M059J (cell line): ENCODE measurements at regions not wholly inside any gene's neighbourhood (a gene's known extent, or its start where the extent isn't known, plus 50 kb on each side); places are given as distances from the start of the nearest gene placed in this dataset.
A peak's percentile ranks its signal among the peaks of the same experiment; 100 is the strongest.
"Not testable (repeated sequence)": the region's sequence is repeated elsewhere in the genome, so short reads cannot be mapped to it uniquely, and the experiment has no call there.

Experiments used
- DNase-seq: peaks from one replicate; pipeline ENCODE4 v3.0.0-alpha.2; 2012; ENCODE audit warnings: low read depth

DNA sequence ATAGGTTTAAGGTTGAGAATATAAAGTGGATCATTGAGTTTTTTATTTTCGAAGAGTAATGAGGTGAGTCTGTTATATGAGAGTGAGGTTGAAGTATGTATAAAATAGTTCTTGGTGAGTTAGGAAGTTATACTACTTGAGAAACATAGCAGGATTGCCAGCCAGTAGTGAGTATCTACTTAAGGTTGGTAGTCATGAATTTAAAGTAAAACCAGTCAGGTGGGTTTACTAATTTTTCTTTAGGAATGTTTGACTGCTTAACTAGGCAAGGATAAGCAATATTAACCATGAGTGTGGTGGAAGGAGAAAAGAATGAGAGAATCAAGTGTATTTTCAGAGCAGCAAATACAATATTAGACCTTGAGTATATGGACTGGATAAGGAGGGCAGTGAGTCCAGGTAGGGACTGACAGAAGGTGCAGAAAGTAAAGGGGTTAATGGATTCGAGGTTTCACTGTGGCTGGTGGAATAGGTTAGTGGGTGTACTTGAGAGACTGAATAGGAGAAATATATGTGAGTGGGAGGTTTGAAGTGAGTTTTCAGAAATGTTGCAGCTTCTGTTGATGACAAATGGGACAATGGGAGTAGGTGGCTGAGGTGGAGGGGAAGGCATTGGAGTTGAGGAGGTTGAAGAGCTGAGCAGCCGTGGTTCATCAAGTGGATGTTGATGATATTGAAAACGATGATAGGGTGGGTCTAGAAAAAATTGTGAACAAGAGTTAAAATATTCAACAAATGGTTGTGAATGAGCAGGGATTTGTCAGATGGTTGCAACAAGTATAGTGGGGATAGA is 232.5 kb upstream of the ASCC3 start:
- no peak for DNase-seq

DNA sequence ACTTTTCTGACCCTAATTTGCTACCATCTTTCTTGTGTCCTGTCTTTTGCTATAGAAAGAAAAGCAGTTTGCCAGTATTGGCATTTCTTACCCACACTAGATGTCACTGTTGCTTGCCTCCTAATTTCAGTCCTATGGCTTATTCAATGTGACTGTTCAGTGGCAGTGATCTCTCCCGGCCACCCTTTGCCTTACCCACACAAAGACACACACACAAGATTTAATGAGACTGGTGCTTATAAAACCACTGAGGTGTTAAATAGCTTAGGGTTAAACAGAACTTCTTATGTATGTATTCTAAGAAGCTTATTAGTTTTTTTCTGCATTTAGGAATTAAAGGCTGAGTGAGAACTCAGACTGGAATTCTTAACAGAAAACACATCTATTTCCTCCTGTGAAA is 233.6 kb upstream of the ASCC3 start:
- peak; percentile 35 for DNase-seq

DNA sequence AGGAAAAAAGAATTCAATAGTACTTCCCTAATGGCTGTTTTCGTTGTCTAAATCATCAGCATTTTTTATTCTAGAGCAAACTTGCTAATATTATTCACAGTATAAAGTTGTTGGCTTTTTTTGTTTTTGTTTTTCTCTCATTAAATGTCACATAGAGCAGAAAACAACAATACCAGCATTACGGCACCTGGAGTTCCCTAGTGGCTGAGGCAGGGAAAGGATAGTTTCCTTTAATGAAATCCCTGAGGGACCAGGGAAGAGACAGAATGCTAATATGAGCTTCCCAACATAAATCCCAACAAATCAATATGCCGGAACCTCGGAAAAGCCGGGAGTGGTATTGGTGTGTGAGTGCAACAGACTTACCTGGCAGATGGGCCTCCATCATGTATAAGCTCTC is 235.2 kb upstream of the ASCC3 start:
- no peak for DNase-seq

DNA sequence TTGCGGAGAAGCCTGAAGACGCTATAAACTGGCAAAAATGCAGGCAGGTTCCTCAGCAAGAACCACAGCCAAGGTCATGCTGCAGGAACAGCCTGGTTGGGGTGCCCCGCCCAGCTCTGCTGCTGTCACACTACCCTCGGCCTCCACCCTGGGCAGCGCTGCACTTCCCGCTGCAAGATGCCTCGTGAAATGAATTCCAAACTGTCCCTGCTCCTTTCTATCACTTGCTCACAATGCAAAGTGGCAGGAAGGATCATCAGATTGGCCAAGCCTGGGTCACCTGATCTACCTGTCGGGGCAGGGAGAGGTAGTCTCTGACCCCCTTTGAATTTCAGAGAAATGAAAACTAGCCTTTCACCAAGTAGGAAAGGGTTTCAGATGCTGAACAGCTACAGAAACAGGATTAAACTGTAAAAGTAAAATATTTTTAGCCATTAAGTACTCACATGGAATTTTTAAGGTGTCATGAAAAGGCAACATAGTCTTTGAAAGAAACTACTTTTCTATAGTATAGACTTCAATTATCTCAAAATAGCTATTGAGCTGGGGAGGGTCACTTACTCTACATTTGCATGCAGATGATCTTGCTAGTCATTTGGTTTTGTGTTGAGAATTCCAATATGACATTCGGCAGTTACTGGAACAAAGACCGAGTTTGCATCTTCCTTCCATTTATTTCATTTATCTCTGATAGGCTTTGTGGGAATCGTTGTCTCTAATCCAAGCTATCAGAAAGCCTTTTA is 236.4 kb upstream of the ASCC3 start:
- no peak for DNase-seq

DNA sequence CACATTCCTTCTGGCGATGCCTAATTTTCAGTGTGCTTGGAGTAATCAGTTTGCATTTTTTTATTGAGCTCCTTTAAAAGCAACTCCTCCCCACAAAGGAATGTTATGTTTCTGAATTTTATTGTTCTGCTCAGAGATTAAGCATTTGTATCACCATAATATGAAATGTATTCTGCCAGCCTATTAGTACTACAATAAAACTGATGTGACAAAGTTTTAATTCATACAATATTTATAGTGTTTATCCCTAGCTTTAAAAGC is 236.9 kb upstream of the ASCC3 start:
- no peak for DNase-seq

DNA sequence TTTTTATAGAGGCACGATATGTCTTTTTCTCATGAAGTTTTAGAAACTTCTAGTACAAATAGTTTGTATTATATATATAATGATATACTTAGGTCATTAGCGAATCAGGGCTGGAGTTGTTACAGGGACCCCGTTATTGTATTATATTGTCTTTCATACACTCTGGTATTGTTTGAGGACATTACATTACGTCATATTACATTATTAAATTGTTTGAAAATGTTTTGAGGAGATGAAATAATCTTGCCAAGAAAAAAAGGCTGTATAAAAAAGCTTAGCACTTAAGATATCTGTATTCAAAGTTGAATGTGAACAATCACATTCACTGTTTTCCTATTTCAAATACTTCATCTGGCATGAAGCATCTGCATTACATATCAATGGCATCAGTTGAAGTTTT is 239.6 kb upstream of the ASCC3 start:
- DNase-seq: no peak

DNA sequence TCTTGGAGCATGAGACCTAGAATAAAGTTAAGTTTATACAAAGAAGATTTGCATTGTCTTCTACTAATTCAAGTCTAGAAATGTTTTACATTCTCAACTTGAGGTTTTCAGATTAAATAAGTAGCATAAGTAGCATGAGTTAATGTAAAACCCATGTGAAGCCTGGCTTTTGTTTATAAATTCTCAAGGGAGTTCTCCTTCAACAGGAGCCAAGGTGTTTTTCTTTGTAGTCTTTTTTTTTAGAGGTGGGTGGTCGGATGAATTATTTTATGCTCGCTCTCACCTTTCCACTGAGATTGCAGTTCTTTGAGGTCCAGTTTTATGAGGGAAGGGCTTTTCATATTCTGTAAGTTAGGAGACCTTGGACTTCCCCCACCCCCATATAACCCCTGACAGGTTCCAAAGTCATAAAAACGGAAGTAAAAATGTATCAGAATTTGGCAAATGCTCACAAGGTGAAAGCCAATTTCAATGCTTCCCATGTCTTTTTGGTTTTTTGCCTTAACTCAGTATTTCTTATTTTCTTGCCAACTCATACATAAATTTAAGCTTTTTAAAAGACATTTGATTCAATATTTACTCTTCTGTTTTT is 244.3 kb upstream of the ASCC3 start:
- no peak for DNase-seq

DNA sequence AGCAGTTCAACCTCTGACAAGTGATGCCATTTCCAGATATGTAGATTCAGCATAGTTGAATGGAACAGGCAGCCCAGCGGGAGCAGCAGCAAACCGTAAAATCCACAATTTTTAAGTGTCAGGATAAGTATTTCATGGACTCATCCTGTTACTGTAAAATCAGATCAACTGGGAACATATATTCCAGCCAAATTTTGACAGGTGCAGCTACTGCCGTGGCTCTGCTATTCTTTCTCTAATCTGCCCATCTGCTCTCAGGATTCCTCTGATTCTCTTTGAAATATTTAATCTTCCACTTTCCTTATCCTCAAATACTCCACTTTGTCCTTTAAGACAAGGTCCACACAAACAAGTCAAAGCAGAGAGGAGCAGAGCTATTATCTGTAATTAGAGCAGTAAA is 245.4 kb upstream of the ASCC3 start:
- no peak for DNase-seq

DNA sequence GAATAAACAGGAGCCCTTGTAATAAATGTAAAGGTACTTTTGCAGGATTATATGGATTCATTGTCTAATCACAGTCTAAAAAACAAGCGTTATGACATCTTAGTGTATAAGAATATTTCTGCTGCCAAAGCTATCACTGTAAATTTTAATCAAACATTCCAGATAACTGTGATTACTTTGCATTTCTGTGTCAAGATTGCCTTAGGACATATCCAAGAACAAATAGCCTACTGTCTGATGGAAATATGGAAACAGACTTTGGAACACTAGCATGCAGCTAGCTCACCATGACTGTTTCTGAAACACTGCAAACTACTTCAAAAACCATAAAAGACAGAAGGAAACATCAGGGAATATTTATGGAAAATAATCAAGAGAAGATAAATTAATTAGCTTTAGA is 248.7 kb upstream of the ASCC3 start:
- DNase-seq: no peak

DNA sequence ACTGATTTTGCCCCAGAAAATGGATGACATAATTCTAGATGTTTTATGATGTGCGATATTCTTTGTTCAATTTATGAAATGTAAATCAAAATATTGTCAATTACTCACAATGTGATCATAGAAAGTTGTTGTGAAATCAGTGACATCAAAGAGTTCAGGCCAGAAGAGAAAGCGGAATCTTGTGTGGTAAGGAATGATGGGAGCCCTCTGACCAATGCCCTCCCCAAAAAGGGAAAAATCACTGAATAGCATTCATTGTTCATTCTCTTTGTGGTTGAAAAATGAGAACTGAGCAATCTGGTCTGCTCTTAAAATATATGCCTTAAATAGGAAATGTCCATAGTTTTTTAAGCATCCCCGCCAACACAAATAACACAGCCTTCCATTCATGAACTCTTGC is 247.1 kb upstream of the GRIK2 start:
- peak; percentile 7 for DNase-seq

DNA sequence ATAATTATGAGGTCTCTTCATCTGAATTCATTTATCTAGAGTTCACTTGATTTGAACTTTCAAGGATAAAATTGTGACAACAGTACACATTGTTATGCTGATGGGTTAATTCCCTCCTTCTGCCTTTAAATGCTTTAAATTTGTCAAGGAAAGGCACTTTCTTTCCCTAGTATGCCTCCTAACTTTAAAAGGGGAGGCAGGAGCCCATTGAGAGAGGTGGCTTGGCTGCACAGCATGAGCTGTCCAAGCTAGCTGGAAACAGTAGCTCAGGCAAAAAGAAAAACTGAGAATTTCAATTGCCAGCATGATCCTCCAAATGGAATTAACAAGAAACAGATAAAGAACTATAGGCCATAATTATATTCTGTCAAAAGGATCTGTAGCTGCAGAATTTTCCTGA is 243.3 kb upstream of the GRIK2 start:
- DNase-seq: no peak

DNA sequence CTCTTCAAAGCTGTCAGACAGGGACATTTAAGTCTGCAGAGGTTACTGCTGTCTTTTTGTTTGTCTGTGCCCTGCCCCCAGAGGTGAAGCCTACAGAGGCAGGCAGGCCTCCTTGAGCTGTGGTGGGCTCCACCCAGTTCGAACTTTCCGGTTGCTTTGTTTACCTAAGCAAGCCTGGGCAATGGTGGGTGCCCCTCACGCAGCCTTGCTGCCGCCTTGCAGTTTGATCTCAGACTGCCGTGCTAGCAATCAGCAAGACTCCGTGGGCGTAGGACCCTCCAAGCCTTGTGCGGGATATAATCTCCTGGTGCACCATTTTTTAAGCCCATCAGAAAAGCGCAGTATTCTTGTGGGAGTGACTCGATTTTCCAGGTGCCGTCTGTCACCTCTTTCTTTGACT is 235.9 kb upstream of the GRIK2 start:
- DNase-seq: not testable (repeated sequence)

DNA sequence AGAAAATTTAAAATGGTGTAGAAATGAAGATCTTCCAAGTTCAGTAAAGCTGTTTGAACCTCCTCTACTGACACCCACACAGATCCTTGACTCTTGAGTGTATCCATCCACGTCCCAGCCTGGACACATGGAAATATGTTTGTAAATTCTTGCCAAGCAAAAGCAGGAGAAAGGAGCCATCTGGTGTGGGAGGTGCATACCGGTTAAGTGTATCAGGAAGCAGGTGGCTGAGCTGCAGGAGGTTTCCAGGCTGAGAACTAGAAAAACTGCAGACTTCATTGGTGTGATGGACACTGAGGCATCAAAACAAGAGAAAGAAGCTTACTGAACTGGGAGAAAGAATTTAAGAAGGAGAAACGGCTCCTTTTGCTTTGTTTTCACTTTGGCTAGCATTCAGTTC is 229.9 kb upstream of the GRIK2 start:
- DNase-seq: no peak

DNA sequence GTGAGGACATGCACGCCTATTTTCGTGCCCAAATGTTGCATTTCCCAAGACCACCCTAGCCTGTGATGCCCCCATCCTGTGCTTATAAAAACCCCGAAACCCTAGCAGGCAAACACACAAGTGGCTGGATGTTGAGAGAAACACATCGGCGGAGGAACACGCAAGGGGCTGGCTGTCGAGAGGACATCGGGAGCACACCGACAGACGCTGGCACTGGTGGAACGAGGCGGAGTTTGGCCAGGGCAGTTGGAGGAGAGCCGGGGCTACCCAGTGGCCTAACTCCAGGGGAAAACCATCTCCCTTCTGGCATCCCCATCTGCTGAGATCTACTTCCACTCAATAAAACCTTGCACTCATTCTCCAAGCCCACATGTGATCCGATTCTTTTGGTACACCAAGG is 225.9 kb upstream of the GRIK2 start:
- no peak for DNase-seq

DNA sequence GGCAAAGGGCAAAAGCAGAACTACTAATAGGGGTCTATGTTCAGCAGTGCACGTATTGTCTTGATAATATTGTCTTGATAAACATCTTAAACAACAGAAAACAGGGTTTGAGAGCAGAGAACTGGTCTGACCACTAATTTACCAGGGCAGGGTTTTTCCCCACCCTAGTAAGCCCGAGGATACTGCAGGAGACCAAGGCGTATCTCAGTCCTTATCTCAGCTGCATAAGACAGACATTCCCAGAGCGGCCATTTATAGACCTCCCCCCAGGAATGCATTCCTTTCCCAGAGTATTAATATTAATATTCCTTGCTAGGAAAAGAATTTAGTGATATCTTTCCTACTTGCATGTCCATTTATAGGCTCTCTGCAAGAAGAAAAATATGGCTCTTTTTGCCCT is 222.5 kb upstream of the GRIK2 start:
- DNase-seq: not testable (repeated sequence)

DNA sequence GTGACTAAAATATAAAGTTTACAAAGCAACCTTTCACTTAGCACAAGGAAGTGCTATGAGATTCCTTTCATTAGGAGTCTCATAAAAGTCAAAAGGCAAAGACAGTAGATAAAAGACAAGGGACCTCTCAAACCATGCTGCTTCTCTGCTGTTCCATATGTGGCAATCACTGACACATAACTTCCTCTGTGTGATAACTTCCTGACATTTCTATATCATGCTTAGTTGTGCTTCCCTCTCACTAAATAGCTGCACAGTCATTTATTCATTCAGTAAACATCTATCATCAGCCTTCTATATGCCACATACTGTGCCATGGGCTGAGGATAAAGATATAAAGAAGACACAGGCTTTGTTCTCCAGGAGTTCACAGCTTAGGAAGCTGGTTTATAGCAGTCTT is 214.8 kb upstream of the GRIK2 start:
- DNase-seq: no peak

DNA sequence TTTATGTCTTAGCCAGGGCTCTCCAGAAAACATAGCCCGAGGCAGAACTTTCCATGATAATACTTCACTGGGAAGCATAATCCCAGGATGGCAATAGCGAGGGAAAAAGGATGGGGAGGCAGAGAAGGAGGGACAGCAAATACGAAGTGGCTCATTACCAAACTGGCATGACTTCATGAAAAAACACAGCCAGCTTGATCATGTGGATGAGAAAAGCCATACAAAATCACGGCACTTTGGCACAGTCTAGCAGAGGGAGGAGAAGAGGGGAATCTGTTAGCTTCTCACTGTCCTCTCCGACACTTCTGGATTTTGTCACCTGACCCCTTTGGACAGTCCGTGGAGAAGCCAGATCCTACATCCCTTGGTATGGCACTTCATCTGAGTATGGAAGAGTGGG is 212.5 kb upstream of the GRIK2 start:
- peak; percentile 5 for DNase-seq

DNA sequence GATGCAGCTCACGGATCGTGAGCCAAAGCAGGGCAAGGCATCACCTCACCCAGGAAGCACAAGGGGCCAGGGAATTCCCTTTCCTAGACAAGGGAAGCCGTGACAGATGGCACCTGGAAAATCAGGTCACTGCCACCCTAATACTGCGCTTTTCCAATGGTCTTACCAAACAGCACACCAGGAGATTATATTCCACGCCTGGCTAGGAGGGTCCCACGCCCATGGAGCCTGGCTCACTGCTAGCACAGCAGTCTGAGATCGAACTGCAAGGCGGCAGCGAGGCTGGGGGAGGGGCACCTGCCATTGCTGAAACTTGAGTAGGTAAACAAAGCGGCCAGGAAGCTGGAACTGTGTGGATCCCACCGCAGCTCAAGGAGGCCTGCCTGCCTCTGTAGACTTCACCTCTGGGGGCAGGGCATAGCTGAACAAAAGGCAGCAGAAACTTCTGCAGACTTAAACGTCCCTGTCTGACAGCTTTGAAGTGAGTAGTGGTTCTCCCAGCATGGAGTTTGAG is 205.2 kb upstream of the GRIK2 start:
- DNase-seq: not testable (repeated sequence)

DNA sequence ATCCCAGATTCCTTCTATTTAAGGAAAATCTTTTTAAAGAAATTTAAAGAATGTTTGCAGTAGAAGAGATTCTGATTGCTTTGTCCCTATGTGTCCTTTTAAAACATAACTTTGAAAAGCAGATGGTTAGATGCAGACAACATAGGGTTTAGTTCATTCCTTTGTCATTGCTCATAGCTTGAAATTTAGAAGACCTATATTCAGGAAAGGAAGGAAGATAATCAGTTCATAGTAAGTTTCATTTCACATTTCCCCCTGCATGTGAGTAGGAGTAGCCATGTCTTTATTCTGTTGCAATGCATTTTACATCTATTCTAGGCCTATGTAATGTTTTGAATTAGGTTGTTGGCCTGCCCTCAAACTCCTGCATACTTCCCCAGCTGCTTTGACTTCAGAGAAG is 197.9 kb upstream of the GRIK2 start:
- DNase-seq: peak; percentile 14

DNA sequence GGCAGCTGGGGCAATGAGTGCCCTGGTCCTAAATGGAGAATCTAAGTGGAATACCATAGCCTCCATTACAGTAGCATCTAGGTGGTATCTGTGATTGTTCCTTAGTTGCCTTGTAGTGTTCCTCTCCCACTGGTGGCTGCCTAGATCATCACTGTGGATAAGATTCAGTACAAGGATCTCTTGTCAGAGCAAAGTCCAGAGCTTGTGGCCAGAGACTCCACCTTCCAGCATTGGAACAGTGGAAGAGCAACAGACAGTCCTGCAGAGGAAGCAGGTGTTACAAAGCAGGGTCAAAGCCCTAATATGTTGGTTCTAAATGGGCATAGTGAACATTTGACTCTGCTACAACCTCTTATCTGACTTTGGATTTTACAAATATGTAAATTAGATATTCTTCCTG is 194.1 kb upstream of the GRIK2 start:
- no peak for DNase-seq

DNA sequence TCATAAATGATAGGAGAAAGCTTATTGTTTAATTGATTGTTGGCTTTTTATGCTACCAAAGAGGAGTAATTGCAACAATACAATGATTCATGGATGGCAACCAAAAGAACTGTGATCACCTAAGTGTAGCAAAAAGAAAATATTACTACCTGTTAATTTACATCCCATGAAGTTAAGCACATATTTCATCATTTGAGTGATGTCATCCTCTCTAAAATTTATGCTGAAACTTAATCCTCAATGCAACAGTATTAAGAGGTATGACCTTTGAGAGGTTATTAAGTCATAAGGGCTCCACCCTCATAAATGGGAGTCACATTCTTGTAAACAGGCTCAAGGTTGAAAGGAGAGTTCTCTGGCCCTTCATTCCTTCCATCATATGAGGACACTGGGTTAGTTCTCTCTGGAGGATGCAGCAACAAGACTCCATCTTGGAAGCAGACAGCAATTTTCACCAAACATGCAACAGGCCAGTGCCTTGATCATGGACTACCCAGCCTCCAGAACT is 190.6 kb upstream of the GRIK2 start:
- DNase-seq: no peak

DNA sequence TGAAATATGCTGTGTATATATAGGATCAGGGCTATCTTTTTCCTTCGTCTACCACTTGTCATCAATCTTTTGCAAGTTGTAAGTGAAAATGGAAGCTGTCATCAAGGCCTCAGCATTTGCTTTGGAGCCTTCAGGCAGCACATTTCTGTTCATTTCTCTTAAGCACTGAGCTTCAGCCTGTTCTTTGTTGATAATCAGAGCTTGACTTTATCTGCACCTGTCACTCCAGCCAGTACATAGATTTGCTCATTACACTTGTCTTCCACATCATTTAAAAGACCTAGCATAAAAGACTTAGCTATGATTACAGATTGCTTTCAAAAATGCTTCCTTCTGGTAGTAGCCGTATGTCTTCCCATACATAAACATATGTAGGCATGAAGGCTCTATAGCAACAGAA is 189.8 kb upstream of the GRIK2 start:
- DNase-seq: no peak

DNA sequence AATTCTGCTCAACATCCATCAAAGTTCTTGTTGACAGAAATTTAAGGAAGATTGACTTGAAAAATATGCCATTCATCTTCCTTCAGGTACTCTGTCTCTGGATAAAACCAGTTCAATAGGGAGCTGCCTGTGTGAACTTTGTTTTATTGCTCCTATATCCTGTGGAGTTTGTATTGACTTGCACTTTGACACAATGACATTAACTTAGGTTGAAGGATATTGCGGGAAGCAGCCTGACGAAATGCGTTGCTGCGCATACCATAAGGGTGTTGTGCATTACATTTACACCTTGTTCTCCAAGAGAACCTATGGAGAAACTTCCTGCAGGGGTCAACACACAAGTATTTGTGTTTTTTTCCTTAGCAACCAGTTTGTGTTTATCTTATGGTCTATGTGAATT is 185.4 kb upstream of the GRIK2 start:
- DNase-seq: no peak
